ENCODE measurements at regions not wholly inside any gene's neighbourhood (a gene's known extent, or its start where the extent isn't known, plus 50 kb on each side); places are given as distances from the start of the nearest gene placed in this dataset.

DNA sequence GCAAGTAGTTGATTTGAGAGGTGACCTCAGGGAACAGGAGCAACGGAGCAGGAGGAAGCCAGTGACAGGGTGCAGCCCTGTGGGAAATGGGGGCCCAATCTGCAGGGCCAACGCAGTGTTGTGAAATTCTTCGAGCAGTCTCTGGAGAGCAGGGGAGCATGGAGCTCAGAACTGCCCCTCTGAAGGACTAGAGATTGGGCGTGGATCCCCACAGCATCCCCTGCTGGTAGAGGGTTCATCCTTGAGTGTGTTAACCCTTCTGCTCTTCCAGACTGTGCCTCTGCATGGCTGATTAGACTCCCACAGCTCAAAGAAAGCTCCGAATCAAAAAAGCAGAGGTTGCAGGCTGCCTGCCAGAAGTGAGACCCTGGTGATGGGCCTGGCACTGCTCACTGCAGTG lies 77.9 kb upstream of the UQCRFS1 start:
- no peak overlapping the region for H3K4me3 ChIP-seq (ENCODE audit: low read depth, low read length)
- TF ChIP-seq, protein P1, sequence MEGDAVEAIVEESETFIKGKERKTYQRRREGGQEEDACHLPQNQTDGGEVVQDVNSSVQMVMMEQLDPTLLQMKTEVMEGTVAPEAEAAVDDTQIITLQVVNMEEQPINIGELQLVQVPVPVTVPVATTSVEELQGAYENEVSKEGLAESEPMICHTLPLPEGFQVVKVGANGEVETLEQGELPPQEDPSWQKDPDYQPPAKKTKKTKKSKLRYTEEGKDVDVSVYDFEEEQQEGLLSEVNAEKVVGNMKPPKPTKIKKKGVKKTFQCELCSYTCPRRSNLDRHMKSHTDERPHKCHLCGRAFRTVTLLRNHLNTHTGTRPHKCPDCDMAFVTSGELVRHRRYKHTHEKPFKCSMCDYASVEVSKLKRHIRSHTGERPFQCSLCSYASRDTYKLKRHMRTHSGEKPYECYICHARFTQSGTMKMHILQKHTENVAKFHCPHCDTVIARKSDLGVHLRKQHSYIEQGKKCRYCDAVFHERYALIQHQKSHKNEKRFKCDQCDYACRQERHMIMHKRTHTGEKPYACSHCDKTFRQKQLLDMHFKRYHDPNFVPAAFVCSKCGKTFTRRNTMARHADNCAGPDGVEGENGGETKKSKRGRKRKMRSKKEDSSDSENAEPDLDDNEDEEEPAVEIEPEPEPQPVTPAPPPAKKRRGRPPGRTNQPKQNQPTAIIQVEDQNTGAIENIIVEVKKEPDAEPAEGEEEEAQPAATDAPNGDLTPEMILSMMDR (IDR thresholded peaks at IDR 0.05; ENCODE audit: borderline replicate concordance, insufficient read depth, low read depth, low read length): 0 out of 2 replicates have a peak, but pooled peaks have one; percentile 5

- no peak overlapping the region for H3K4me3 ChIP-seq (ENCODE audit: low read depth, low read length)
- TF ChIP-seq, protein P1 (IDR thresholded peaks at IDR 0.05; ENCODE audit: borderline replicate concordance, insufficient read depth, low read depth, low read length): no peak
Observed at GRCh38 chr19:29292153-29292552, 79.2 kb upstream of the UQCRFS1 start.

- TF ChIP-seq, protein P1 (IDR thresholded peaks at IDR 0.05; ENCODE audit: borderline replicate concordance, insufficient read depth, low read depth, low read length): no peak
- no peak overlapping the region for H3K4me3 ChIP-seq (ENCODE audit: low read depth, low read length)
Observed at GRCh38 chr19:29292562-29292961, 79.6 kb upstream of the UQCRFS1 start.

DNA sequence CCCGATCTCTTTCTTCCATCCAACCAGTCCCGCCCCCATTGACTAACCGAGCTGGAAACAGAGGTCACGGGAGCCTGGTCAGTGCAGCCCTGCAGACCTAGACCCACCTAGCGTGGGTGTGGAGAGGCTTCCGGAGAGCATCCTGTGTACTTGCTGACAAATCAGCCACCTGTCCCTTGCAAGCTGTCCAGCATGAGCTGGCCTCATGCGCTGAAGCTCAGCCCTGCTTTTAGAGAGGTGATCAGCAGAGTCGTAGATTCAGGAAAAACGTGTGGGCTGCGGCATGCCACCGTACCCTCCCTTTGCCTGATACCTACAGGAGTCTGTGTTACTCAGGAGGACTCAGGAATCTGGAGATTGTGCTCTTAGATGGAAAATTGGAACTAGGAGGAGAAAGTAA lies 80.3 kb upstream of the UQCRFS1 start:
- TF ChIP-seq, protein P1 (IDR thresholded peaks at IDR 0.05; ENCODE audit: borderline replicate concordance, insufficient read depth, low read depth, low read length): no peak
- no peak overlapping the region for H3K4me3 ChIP-seq (ENCODE audit: low read depth, low read length)

DNA sequence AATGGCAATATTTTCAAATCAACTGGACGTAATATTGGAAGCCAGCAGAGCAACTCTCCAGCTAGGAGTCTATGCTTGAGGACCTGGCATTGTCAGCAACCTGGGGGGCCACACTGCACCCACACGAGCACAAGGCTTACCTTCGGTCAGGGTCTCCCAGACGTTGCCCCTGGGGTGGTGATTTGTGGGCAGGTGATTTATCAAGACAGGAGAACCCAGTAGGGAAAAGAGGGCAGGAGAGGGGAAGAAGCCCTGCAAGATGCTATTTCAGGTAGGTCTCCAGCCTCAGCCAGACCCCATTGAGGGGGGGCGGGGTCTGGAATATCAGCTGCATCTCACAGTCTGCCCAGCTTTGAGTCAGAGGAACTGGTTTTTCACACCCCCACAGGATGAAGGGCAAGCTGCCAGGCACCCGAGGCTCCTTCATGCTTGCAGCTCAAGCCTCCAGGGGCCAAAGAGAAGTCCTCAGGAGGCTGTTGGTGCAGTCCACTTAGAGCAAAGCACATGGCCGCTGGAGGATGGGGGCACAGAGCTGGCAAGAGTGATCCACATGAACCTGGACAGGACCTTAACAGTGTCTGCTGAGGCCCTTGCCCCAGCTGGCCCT lies 80.9 kb upstream of the UQCRFS1 start:
- H3K4me3 ChIP-seq (ENCODE audit: low read depth, low read length): no peak overlapping the region
- TF ChIP-seq, protein P1 (IDR thresholded peaks at IDR 0.05; ENCODE audit: borderline replicate concordance, insufficient read depth, low read depth, low read length): no peak

DNA sequence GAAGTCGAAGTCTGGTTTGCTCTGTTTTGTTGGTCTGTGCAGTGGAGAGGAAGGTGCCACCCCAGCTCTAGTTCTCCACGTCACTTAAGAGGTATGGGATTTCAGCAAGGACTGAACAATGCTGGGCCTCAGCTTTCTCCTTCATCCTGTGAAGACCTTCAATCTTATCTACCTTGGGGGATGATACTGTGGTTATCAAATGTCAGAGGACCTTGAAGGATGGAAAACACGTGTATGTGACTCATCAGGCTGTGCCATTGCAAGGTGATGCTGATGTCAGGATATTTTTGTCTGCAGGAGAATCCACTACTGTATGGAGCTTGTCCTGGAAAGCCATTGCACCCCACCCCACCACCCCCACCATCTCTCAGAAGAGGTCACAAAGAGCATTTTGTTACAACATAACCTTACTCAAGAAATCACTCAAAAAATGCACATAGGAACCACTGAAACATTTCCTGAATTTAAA lies 81.4 kb upstream of the UQCRFS1 start:
- no peak overlapping the region for H3K4me3 ChIP-seq (ENCODE audit: low read depth, low read length)
- TF ChIP-seq, protein P1 (IDR thresholded peaks at IDR 0.05; ENCODE audit: borderline replicate concordance, insufficient read depth, low read depth, low read length): no peak

DNA sequence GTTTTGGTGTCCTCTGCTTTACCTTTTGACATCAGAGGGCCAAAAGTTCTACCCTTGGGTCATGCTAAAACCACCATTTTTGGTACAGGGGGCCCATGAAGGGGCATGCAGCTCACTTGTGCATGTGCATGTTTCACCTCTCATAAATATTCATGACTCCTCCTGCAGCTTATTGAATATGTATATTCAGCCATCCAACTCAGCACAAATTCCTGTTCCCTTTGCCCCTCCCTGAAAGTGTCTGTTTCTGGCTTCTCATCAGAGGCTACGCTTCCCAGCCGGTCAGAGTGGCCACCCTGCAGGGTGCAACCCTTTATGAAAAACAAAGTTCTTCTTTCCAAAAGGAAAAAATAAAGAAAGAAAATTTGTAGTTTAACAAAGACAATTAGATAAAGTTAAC lies 82.3 kb upstream of the UQCRFS1 start:
- TF ChIP-seq, protein P1 (IDR thresholded peaks at IDR 0.05; ENCODE audit: borderline replicate concordance, insufficient read depth, low read depth, low read length): no peak
- H3K4me3 ChIP-seq (ENCODE audit: low read depth, low read length): no peak overlapping the region
